Retinal pigment epithelial cell (primary cell): ENCODE measurements at regions not wholly inside any gene's neighbourhood (a gene's known extent, or its start where the extent isn't known, plus 50 kb on each side); places are given as distances from the start of the nearest gene placed in this dataset.

Experiments used
- DNase-seq: peaks from one replicate; pipeline ENCODE4 v3.0.0-alpha.2; 2010; ENCODE audit warnings: low read depth
- H3K4me3 ChIP-seq: 2 replicates; pipeline ENCODE4 v1.5.1; 2011; ENCODE audit warnings: mild to moderate bottlenecking, low read length, control low read depth, moderate library complexity
- CTCF ChIP-seq: conservative IDR thresholded peaks from 2 replicates; pipeline ENCODE4 v1.5.1; 2011; ENCODE audit warnings: low read depth, low read length, control low read depth, inconsistent platforms

- no peak overlapping the region for H3K4me3 ChIP-seq
- no peak for DNase-seq
- TF ChIP-seq CTCF = no peak
Observed at GRCh38 chr2:207224791-207225482, 59.2 kb upstream of the KLF7 start.

GRCh38 chr2:207225773-207226172 lies 60.0 kb upstream of the KLF7 start:
- no peak for TF ChIP-seq CTCF
- DNase-seq = no peak

GRCh38 chr2:207226243-207226642 lies 60.5 kb upstream of the KLF7 start:
- no peak for DNase-seq
- no peak for TF ChIP-seq CTCF
- no peak overlapping the region for H3K4me3 ChIP-seq

More at GRCh38 chr2:207225773-207226172, 60.0 kb upstream of the KLF7 start:
- H3K4me3 ChIP-seq = no peak overlapping the region

GRCh38 chr2:207226671-207227061 lies 60.9 kb upstream of the KLF7 start:
- no peak overlapping the region for H3K4me3 ChIP-seq
- DNase-seq = no peak
- TF ChIP-seq CTCF = no peak

- no peak for TF ChIP-seq CTCF
- DNase-seq = no peak
- no peak overlapping the region for H3K4me3 ChIP-seq
Observed at GRCh38 chr2:207227062-207227748, 61.5 kb upstream of the KLF7 start.

GRCh38 chr2:207227749-207228145 lies 62.0 kb upstream of the KLF7 start:
- TF ChIP-seq CTCF = no peak
- no peak overlapping the region for H3K4me3 ChIP-seq
- no peak for DNase-seq

GRCh38 chr2:207228402-207228801 lies 62.7 kb upstream of the KLF7 start:
- no peak for TF ChIP-seq CTCF
- H3K4me3 ChIP-seq = no peak overlapping the region
- DNase-seq = no peak
